Stimulated activated CD8-positive, alpha-beta memory T cell treated with anti-CD3 and anti-CD28 coated beads, Interleukin-4, amount 100 ng/mL, for 24 hours (primary cell): ENCODE measurements at regions not wholly inside any gene's neighbourhood (a gene's known extent, or its start where the extent isn't known, plus 50 kb on each side); places are given as distances from the start of the nearest gene placed in this dataset.
"Not testable (repeated sequence)": the region's sequence is repeated elsewhere in the genome, so short reads cannot be mapped to it uniquely, and the experiment has no call there.

Experiments used
- DNase-seq: peaks from one replicate; pipeline ENCODE4 v3.0.0-alpha.2; 2020; ENCODE audit warnings: low read depth

GRCh38 chr3:6435951-6436350, 425.0 kb upstream of the GRM7 start:
- no peak for DNase-seq

GRCh38 chr3:6437631-6438030, 423.3 kb upstream of the GRM7 start:
- no peak for DNase-seq

GRCh38 chr3:6438031-6438430, 422.9 kb upstream of the GRM7 start:
- DNase-seq = no peak

- no peak for DNase-seq
These were observed 421.7 kb upstream of the GRM7 start for GRCh38 chr3:6439226-6439625.

GRCh38 chr3:6439824-6440223, 421.1 kb upstream of the GRM7 start:
- no peak for DNase-seq

- DNase-seq = no peak
These were observed 415.8 kb upstream of the GRM7 start for GRCh38 chr3:6444888-6445658.

GRCh38 chr3:6447166-6447801, 413.6 kb upstream of the GRM7 start:
- no peak for DNase-seq

GRCh38 chr3:6448011-6448410, 412.9 kb upstream of the GRM7 start:
- no peak for DNase-seq

- DNase-seq = no peak
These were observed 411.8 kb upstream of the GRM7 start for GRCh38 chr3:6449099-6449498.

GRCh38 chr3:6452974-6453373, 407.9 kb upstream of the GRM7 start:
- DNase-seq = no peak

GRCh38 chr3:6455031-6455430, 405.9 kb upstream of the GRM7 start:
- DNase-seq = no peak

- no peak for DNase-seq
These were observed 393.7 kb upstream of the GRM7 start for GRCh38 chr3:6467186-6467585.

- DNase-seq = no peak
These were observed 392.3 kb upstream of the GRM7 start for GRCh38 chr3:6468589-6468988.

GRCh38 chr3:6471744-6472143, 389.2 kb upstream of the GRM7 start:
- DNase-seq = no peak

GRCh38 chr3:6490487-6491327, 370.2 kb upstream of the GRM7 start:
- DNase-seq = not testable (repeated sequence)

- DNase-seq = no peak
These were observed 369.1 kb upstream of the GRM7 start for GRCh38 chr3:6491768-6492167.

GRCh38 chr3:6492306-6492705, 368.6 kb upstream of the GRM7 start:
- DNase-seq = no peak

- not testable (repeated sequence) for DNase-seq
These were observed 362.0 kb upstream of the GRM7 start for GRCh38 chr3:6498944-6499343.

GRCh38 chr3:6504347-6504746, 356.6 kb upstream of the GRM7 start:
- DNase-seq = no peak

- no peak for DNase-seq
These were observed 356.1 kb upstream of the GRM7 start for GRCh38 chr3:6504834-6505233.

- no peak for DNase-seq
These were observed 352.5 kb upstream of the GRM7 start for GRCh38 chr3:6508410-6508759.

- no peak for DNase-seq
These were observed 351.3 kb upstream of the GRM7 start for GRCh38 chr3:6509576-6509975.

- no peak for DNase-seq
These were observed 350.2 kb upstream of the GRM7 start for GRCh38 chr3:6510713-6511112.
